WERI-Rb-1 (cell line): ENCODE measurements at regions not wholly inside any gene's neighbourhood (a gene's known extent, or its start where the extent isn't known, plus 50 kb on each side); places are given as distances from the start of the nearest gene placed in this dataset.
"Not testable (repeated sequence)": the region's sequence is repeated elsewhere in the genome, so short reads cannot be mapped to it uniquely, and the experiment has no call there.

Experiments
- DNase-seq: peaks from one replicate; pipeline ENCODE4 v3.0.0-alpha.2; 2020
- H3K27ac ChIP-seq: fragments of 250-450 bp; sonication (Bioruptor Pico); 2 replicates; pipeline ENCODE4 v1.5.1; 2020; ENCODE audit warnings: mild to moderate bottlenecking, moderate library complexity
- H3K27me3 ChIP-seq: fragments of 250-450 bp; sonication (Bioruptor Pico); 2 replicates; pipeline ENCODE4 v1.5.1; 2021; ENCODE audit warnings: mild to moderate bottlenecking, low read depth, moderate library complexity; ENCODE audit not compliant: insufficient read depth, severe bottlenecking
- H3K36me3 ChIP-seq: fragments of 250-450 bp; sonication (Bioruptor Pico); 2 replicates; pipeline ENCODE4 v1.5.1; 2020; ENCODE audit warnings: mild to moderate bottlenecking, moderate library complexity
- H3K4me3 ChIP-seq: 2 replicates; pipeline ENCODE4 v1.5.1; 2011; ENCODE audit warnings: low read depth, mild to moderate bottlenecking, control low read depth, low read length
- H3K9me3 ChIP-seq: fragments of 250-450 bp; sonication (Bioruptor Pico); 2 replicates; pipeline ENCODE4 v1.5.1; 2021; ENCODE audit warnings: mild to moderate bottlenecking, moderate library complexity; ENCODE audit not compliant: severe bottlenecking
- CTCF ChIP-seq: IDR thresholded peaks from 2 replicates; pipeline ENCODE4 v1.5.1; 2011; ENCODE audit warnings: low read depth, mild to moderate bottlenecking, control low read depth, inconsistent platforms, low read length

- DNase-seq: no peak
- TF ChIP-seq CTCF: no peak
- H3K4me3 ChIP-seq: no peak overlapping the region
- H3K27ac ChIP-seq: no peak overlapping the region
- no peaks in the 10 kb centered on the region for H3K36me3 ChIP-seq
- peaks cover 10% of the 10 kb centered on the region for H3K9me3 ChIP-seq
- H3K27me3 ChIP-seq: no peaks in the 10 kb centered on the region
Measured at GRCh38 chr15:87549860-87550259, 706.7 kb downstream of the NTRK3 start.

GRCh38 chr15:87549296-87549695 lies 707.2 kb downstream of the NTRK3 start:
- Histone ChIP-seq H3K27me3 (no peaks in the 10 kb centered on the region), H3K9me3 (peaks cover 9% of the 10 kb centered on the region), H3K4me3 (no peak overlapping the region), H3K36me3 (no peaks in the 10 kb centered on the region), H3K27ac (no peak overlapping the region)
- DNase-seq: no peak
- no peak for TF ChIP-seq CTCF

GRCh38 chr15:87548590-87548989 lies 707.9 kb downstream of the NTRK3 start:
- not testable (repeated sequence) for H3K4me3 ChIP-seq, H3K27ac ChIP-seq, H3K9me3 ChIP-seq, DNase-seq, H3K27me3 ChIP-seq, H3K36me3 ChIP-seq

GRCh38 chr15:87547470-87548181 lies 708.9 kb downstream of the NTRK3 start:
- no peak for TF ChIP-seq CTCF
- H3K9me3 ChIP-seq: no peaks in the 10 kb centered on the region
- H3K4me3 ChIP-seq: no peak overlapping the region
- H3K27ac ChIP-seq: no peak overlapping the region
- H3K36me3 ChIP-seq: no peaks in the 10 kb centered on the region
- no peaks in the 10 kb centered on the region for H3K27me3 ChIP-seq
- no peak for DNase-seq

GRCh38 chr15:87538327-87538834 lies 718.2 kb downstream of the NTRK3 start:
- TF ChIP-seq CTCF: no peak

GRCh38 chr15:87537295-87537694 lies 719.2 kb downstream of the NTRK3 start:
- no peak overlapping the region for H3K4me3 ChIP-seq
- no peak overlapping the region for H3K27ac ChIP-seq
- no peaks in the 10 kb centered on the region for H3K9me3 ChIP-seq
- TF ChIP-seq CTCF: no peak
- H3K36me3 ChIP-seq: no peaks in the 10 kb centered on the region
- no peaks in the 10 kb centered on the region for H3K27me3 ChIP-seq
- no peak for DNase-seq

More at GRCh38 chr15:87538327-87538834, 718.2 kb downstream of the NTRK3 start:
- no peak for DNase-seq
- no peak overlapping the region for H3K4me3 ChIP-seq
- H3K36me3 ChIP-seq: no peaks in the 10 kb centered on the region
- no peaks in the 10 kb centered on the region for H3K27me3 ChIP-seq
- H3K27ac ChIP-seq: no peak overlapping the region
- H3K9me3 ChIP-seq: no peaks in the 10 kb centered on the region

- not testable (repeated sequence) for H3K27ac ChIP-seq, DNase-seq, H3K36me3 ChIP-seq, H3K27me3 ChIP-seq, H3K4me3 ChIP-seq, H3K9me3 ChIP-seq
Measured at GRCh38 chr15:87533637-87534036, 722.9 kb downstream of the NTRK3 start.
